ENCODE measurements at regions not wholly inside any gene's neighbourhood (a gene's known extent, or its start where the extent isn't known, plus 50 kb on each side); places are given as distances from the start of the nearest gene placed in this dataset.

GRCh38 chr2:12045864-12046291 is 299.4 kb downstream of the LPIN1 start:
- FAIRE-seq = no peak
- Histone ChIP-seq H3K9me3 (replicated peaks; ENCODE audit: control insufficient read depth, insufficient read depth, low read length) (no peaks in the 10 kb centered on the region), H3K27ac (ENCODE audit: insufficient read depth, low read depth, low read length) (no peak overlapping the region), H2AFZ (ENCODE audit: low read depth, low read length) (no peak overlapping the region), H3K36me3 (ENCODE audit: control insufficient read depth in 2 of 2, extremely low read depth in 1 of 2, insufficient read depth in 2 of 2, low read length in 2 of 2) (no peaks in the 10 kb centered on the region), H3K9me1 (replicated peaks; ENCODE audit: control insufficient read depth, extremely low read depth, insufficient read depth, low read length) (no peaks in the 10 kb centered on the region), H3K4me3 (replicated peaks in 1 of 3; ENCODE audit: insufficient read depth in 1 of 3, low read depth in 1 of 3, low read length in 3 of 3) (no peak overlapping the region), H3K27me3 (ENCODE audit: control insufficient read depth in 2 of 2, insufficient read depth in 2 of 2, low read length in 2 of 2) (no peaks in the 10 kb centered on the region), H3K9ac (replicated peaks; ENCODE audit: extremely low read depth, insufficient read depth, low read length) (no peak overlapping the region), H4K20me1 (replicated peaks; ENCODE audit: control insufficient read depth, extremely low read depth, insufficient read depth, low read length) (no peaks in the 10 kb centered on the region), H3K4me2 (ENCODE audit: insufficient read depth, low read length) (no peak overlapping the region), H3K79me2 (ENCODE audit: control insufficient read depth, insufficient read depth, low read length) (no peaks in the 10 kb centered on the region), H3K4me1 (ENCODE audit: control insufficient read depth, extremely low read depth, insufficient read depth, low read length) (no peaks in the 10 kb centered on the region)
- no peak for DNase-seq (ENCODE audit: low read depth, low spot score)
- ChIA-PET POLR2A (no interaction called here), CTCF (no interaction called here)
- no TSS peak for BruUV-seq (replicated peaks)
- TF ChIP-seq GATA2 (IDR thresholded peaks at IDR 0.05; ENCODE audit: insufficient read depth, insufficient read length, low read depth, low read length) = no peak
- TF ChIP-seq CTCF (IDR thresholded peaks at IDR 0.05; ENCODE audit: extremely low read depth in 1 of 2, insufficient read depth in 1 of 2, low read depth in 1 of 2, low read length in 2 of 2) = no peak
- TF ChIP-seq EZH2 (IDR thresholded peaks at IDR 0.05; ENCODE audit: borderline replicate concordance, low read depth, low read length, severe bottlenecking) = no peak
- TF ChIP-seq POLR2A (IDR thresholded peaks at IDR 0.05; ENCODE audit: low read depth, low read length) = no peak
- no peak for TF ChIP-seq JUN (IDR thresholded peaks at IDR 0.05; ENCODE audit: borderline replicate concordance, insufficient read depth, insufficient read length, low read depth)
- TF ChIP-seq FOS (IDR thresholded peaks at IDR 0.05; ENCODE audit: borderline replicate concordance, insufficient read depth, low read length) = no peak
- TF ChIP-seq POLR2AphosphoS5 (IDR thresholded peaks at IDR 0.05; ENCODE audit: insufficient read depth, low read depth, low read length) = no peak
- TF ChIP-seq MAX (IDR thresholded peaks at IDR 0.05; ENCODE audit: insufficient read depth, insufficient read length) = no peak
- TF ChIP-seq MYC (IDR thresholded peaks at IDR 0.05; ENCODE audit: low read depth, low read length) = no peak
- intact Hi-C loops (cut with micrococcal nuclease) (no loop called here), dilution Hi-C loops (cut with MboI; ENCODE audit: extremely low pct_ligation_motif_present, low sequenced_read_pairs) (no loop called here)

Data from endothelial cell of umbilical vein (primary cell).